Eye (tissue), 1 donor: ENCODE measurements at regions not wholly inside any gene's neighbourhood (a gene's known extent, or its start where the extent isn't known, plus 50 kb on each side); places are given as distances from the start of the nearest gene placed in this dataset.

Experiments used
- DNase-seq: peaks from one replicate; pipeline ENCODE4 v3.0.0-alpha.2; 2015

DNA sequence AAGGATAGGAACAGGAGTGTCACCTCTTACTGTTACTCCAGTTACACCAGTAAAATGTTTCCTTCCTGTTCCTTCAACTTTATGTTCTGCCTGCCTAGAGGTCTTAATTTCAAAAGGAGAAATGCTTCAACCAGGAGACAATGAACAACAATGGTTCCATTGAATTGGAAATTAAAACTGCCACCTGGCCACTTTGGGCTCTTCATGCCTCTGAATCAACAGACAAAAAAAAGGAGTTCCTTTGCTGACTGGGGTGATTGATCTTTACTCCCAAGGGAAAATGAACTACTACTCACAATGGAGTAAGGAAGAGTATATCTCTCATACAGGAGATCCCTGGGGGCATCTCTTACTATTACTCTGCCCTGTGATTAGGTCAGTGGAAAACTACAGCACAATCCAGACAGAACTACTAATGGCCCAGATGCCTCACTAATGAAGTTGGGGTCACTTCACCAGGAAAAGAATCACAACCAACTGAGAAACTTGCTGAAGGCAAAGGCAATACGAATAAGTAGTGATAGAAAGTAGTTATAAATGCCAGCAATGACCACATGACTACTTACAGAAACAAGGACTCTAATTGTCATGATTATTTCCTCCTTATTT, 76.6 kb upstream of the PRDX6 start:
- DNase-seq, result no peak

DNA sequence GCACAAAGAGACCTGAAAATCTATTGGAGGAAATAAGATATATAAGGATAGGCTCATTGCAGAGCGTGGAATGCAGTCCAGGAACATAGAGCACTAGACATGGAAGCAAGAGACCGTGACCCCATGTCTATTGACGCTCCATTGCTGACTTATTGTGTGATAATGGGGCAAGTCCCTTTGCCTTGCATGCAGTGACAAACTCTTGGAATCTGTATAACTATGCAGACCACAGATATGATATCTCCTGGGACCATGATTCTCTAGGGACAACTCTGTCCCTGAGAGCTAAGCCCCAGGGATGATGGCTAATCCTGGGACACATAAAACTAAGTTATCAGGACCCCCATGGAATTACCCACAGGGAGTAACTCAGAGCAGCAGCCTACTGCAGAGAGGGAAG, 73.1 kb upstream of the PRDX6 start:
- no peak for DNase-seq

DNA sequence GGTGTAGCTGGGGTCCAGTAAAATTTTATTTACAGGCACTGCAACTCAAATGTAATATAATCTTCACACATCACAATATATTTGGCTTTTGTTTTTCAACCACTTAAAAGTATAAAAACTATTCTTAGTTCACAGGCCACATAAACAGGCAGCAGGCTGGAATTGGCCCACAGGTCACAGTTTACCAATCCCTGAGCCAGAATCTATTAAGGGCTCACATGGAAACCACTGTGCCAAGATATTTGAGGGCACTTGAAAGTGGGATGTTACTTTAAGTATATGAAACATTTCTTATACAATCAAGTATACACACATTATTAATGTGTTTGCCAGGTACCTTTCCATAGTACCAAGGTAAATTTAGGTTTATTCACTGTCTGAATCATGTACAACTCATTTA, 71.9 kb upstream of the PRDX6 start:
- no peak for DNase-seq

DNA sequence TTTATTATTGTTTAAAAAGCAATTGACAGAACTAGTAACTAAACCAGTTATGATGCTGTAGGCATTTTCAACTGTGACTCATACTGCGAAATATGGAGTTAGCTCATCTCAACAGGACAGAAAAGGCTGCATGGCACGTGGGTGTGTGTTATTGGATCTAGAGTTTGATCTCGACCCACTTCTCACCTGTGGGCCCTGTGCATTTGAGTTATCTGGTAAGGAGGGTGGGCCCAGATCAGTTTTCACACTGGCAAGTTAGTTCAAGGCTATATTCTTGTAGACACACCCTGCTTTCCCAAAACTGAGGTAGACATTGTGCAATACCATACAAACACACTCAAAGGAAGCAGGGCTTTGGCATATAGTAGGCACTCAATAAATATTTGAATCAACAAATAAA, 71.3 kb upstream of the PRDX6 start:
- DNase-seq, result no peak

DNA sequence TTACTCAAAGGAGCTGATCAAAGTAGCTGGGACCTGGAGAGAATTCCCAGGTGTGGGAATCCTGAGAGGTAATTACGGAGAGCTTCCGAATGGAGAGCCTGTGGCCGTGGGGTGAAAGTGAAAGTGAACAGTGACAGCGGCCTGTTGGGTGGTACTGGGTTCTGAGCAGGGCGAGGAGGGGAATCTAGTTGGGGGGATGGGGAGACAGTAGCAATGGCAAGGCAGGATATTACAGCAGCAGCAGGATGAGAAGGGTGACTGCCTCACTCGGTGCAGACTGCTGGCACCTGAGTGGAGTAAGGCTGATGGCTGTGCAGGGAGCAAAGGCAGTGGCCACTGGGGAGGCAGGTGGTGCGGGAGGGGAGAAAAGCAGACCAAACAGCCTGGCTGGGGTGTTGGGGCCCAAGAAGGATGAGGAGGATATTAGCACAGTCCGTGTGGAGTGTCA, 70.3 kb upstream of the PRDX6 start:
- no peak for DNase-seq

DNA sequence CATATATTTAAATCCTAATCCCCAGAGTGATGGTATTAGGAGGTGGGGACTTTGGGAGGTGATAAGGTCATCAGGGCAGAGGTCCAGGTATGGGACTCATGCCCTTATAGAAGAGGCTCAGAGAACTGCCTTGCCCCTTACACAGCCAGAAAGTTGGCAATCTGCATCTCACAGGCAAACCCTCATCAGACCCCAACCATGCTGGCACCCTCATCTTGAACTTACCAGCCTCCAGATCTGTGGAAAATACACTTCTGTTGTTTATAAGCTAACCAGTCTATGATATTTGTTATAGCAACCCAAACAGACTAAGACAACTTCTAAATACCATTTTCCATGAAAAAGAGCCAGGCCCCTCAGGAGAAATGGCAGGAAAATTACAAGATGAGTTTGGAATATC, 69.3 kb upstream of the PRDX6 start:
- DNase-seq, result no peak

DNA sequence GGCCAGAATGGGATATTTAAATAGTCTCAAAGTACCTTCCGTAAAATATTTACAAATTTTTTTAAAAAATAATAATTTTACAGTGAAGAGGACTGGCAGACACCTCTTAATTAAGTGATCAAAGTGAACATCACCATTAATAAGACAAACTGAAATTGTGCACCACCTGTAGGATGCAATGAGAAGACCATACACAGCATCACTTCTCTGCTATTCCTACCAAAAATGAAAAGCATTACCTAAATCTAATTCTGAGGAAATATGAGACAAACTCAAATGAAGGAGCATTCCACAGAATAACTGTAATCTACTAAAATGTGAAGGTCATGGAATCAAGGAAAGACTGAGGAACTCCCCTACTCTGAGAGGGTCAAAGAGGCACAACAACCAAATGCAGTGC, 68.2 kb upstream of the PRDX6 start:
- DNase-seq, result no peak

DNA sequence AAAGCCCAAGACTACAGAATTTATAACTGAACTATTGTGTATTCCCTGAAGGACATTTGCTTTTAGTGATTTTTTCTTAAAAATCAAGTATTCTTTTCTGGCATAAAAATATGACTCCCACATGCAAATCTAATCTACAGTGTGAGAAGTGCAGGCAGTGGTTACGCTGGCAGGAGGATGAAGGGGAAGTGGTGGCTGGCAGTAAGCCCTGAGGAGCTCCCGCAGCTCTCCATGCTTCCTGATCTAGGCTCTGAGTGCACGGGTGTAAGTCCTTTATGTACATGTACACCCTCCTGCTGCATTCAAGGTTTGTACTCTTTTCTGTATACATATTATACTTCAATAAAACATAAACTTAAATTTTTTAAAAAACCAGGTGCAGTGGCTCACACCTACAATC, 67.5 kb upstream of the PRDX6 start:
- DNase-seq, result no peak

DNA sequence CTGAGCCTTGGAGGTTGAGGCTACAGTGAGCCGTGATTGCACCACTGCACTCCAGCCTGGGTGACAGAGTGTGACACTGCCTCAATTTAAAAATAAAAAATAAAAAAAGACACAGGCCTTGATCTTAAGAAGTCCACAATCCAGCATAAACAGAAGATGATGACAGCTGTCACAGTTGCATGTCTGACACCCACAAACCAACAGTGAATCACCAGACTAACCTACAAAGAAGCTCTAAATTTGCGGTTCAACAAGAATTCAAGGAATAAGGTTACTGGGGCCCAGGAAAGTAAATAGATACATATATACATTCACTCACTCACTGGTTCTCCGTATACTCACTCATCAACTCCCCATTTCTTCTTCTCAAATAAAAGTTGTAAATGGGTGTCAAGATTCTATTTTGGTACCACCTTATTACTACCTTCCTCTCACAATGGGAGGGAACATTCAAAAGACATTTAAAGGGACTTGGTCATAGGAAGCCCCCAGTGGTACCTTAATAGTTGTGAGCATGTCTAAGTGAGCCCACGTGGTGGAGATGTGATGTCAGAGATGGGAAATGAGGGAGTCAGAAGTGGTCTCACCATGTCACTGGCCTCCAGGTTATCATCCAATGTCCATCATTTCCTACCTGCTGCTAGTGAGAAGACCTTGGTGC, 66.9 kb upstream of the PRDX6 start:
- DNase-seq, result no peak

DNA sequence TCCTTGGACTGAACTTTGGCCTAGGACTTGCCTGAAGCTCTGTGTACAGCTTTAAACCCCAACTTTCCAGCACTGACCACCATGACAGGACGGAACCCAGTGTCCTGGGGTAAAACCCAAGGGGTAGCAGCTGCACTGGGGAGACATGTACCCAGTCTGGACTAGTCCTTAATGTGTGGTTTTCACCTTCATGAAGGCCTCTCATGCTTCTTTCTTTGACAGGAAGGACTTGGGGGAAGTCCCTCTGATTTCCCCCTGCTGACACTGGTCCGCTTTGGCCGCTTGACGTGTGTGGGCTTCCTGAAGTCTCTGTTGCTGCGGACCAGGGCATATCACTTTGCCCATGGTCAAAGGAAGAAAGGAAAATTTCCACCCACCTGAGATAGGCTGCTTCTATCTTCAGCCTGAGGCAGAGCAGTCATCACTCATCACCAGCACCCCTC, 66.3 kb upstream of the PRDX6 start:
- DNase-seq, result no peak

DNA sequence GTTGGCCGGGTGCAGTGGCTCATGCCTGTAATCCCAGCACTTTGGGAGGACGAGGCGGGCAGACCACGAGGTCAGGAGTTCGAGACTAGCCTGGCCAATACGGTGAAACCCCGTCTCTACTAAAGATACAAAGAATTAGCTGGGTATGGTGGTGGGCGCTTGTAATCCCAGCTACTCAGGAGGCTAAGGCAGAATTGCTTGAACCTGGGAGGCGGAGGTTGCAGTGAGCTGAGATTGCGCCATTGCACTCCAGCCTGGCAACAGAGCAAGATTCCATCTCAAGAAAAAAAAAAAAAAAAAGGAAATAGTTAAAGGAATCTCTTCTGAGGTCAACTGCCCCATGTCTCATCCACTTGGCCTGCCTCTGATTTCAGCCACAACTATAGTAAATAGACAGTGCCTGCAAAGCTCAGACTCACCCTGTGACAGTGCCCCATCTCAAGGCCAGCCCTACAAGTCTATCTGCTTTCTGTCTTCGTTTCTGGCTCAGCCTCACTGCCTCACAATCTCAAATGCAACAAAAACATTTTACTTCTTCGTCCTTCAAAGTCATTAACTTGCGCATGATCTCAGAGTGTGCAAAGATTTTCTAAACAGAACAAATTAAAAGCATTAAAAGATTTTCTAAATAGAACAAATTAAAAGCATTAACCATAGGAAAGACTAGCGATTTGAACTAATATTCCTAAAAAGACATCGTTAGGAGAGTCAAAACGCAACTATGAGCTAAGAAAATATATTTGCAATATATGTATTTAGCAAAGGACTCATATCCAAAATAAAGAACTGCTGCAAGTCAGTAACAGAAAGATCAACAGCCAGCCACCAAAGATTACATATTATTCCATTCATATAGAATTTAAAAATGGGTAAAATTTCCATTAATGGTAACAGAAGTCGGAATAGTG, 65.0 kb upstream of the PRDX6 start:
- no peak for DNase-seq

DNA sequence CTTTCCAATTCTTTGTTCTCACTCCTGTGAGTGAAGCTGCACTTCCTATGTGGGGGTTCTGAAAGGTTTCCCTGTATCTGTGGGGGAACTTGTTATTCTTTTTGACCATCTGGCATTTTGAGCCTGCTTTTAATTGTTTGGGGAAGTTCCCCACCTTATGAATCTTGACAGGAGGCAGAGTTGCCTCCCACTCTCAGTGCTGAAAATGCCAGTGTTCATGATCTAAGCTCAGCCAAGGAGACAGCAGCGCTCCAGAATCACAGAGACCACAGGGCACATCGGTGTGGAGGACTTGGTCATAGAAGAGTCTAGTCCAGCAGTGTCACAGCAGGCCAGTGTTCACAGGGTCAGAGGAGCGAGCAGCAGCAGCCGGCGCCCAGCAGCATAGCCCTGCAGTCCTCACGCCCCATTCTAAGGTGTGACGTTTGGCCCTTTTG, 63.8 kb upstream of the PRDX6 start:
- DNase-seq, result no peak

DNA sequence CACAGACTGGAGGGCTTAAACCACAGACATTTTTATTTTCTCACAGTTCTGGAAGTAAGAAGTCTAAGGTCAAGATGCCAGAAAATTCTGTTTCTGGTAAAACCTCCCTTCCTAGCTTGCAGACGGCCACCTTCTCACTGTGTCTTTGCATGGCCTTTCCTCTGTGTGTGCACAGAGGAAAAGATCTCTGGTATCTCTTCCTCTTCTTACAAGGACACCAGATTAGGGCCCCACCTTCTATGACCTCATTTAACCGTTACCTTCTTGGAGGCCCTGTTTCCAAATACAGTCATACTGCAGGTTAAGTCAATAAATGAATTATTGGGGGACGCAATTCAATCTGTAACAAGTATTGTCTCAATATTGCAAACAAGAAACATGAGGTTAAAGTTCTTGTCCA, 63.0 kb upstream of the PRDX6 start:
- no peak for DNase-seq

DNA sequence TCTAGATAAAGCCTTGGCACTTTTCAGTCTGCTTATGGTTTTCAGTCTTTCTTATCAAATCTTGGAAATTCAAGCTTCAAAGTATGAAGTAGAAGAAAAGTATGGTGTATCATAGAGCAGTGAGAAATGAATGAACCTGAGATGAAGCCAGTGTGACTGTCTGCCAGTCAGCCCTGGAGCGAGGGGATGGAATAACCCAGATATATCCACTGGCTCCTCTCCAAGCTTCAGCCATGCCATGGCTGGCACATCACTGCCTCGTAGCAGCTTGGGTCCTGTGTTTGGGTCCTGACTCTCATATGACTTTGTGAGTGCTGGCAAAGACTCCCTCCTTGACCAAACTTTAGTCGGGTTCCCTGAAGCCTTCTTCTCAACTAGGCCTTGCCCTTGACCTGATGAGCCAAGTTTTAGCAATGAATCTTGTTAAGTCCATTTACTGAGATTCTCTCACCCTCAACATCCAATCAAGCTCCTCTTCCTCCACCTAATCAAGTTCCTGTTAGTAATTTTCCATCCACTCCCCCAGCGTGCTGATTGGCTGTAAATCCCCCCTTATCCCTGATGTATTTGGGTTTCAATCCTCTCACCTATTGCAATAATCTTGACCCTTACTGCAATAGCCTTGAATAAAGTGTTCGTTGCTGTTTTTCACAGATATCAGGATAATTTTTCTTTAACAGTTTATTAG, 62.5 kb upstream of the PRDX6 start:
- no peak for DNase-seq

DNA sequence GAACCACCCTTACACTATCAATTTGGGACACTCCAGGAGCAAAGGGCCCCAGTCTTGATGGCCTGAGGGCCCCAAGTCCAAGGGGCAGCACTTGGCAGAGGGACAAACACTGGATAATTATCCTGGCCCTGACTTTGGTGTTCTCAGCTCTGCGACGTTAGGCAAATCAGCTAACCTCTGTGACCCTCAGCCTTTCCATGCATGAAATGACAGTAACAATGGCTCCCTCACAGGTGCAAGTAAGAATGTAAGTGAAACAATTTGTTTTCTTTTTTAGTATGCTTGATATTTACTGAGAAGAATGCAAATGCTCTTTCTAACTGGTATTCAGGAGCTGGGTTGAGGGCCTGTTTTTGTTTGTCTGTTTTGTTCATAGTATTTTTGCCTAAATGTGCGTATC, 61.6 kb upstream of the PRDX6 start:
- no peak for DNase-seq

DNA sequence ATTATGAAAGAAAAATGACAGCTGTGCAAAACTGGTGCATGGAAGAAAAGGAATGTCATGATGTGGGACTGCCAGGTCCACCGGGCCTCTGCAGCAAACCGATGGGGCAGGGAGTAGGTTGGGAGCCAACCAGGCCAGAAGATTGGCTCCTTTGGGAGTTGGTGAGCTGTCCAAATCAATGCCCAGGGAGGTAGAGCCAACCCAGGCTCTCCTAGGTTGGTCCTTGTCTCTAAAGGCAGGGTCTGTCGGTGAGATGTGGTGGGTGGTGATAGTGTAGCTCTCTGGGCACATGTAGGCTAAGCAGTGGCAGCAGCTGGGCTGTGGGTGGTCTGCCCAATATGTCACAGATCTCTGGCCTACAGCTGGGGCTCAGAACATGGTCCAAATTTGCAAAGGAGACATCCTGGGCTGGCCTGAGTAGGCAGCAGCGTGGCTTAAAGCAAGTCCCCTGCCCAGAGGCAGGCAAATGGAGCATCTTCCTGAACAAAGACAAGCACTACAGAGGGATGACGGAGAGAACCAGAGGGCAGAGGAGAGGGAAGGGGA, 61.2 kb upstream of the PRDX6 start:
- no peak for DNase-seq

DNA sequence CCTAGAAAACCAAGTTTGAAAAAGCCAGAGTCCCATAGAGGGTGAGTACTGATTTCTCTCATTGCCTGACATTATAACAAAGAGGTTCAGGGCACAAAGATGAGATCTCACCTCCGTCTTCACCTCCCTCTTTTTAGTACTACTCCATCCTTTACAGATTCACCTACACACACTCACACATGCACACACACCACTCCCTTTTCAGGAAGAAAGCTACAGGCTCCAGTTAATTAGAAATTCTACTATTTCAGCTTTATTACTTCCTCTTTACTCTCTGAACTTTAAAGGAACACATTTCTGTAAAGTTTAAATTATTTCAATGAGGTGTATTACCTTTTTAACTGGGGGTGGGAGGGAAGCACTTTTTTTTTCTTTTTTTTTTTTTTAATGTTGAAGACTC, 59.6 kb upstream of the PRDX6 start:
- DNase-seq, result no peak

DNA sequence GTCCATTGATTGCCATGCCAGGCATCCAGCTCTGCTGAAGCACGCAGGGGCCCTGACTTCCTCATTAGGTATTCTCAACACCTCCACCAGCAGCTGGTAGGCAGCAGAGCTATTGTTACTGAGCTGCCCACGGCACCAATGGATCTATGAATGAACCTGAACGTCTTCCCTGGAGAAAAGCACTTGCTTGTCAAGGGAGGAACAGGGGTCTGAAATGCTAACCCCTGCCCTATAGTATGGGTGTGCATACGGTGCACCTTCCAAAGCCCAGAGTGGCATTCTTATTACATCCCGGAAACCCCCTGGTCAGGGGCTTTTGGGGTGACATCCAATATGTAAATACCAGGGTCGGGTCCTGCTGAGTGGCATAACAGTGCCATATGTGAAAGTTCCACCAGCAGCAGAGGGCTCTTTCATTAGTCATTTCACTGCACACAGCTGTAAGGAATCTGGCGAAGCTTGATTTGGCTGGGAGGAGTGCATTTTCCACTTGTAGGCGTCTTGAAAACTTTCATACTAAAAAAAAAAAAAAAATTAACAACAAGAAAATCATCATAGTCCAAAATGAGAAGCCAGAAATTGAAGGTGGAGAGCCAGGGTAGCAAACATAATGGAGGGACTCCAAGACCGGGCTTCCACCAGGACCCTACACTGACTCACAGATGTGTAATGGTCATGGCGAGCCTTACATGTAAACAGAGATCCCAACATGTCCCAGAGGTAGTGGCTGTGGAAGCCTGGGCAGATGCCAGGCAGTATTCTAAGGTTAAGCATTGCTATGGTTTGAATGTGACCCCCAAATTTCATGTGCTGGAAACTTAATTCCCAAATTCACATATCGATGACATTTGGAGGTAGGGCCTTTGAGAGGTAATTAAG, 58.8 kb upstream of the PRDX6 start:
- no peak for DNase-seq

DNA sequence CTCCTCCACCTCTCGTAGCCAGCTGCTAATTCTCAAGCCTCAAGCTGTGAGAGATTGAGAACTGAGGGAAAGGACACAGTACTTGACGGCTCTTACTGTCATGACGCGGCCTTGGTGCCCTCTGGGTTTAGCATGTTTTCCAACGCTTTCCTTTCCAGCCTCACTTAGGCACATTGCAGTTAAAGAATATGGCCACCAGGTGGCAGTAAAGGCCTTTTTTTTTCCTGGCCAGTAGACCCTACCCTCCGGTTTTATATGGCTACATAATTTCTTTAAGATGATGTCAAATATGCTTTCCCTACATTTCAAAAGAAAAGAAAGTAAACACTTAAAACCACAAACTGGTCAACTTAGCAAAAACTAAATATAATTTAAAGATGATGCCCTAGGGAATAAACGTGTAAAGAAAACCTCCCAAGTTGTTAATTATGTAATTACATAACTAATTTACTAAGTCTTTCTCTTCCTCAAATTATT, 56.8 kb upstream of the PRDX6 start:
- DNase-seq, result peak; percentile 95

DNA sequence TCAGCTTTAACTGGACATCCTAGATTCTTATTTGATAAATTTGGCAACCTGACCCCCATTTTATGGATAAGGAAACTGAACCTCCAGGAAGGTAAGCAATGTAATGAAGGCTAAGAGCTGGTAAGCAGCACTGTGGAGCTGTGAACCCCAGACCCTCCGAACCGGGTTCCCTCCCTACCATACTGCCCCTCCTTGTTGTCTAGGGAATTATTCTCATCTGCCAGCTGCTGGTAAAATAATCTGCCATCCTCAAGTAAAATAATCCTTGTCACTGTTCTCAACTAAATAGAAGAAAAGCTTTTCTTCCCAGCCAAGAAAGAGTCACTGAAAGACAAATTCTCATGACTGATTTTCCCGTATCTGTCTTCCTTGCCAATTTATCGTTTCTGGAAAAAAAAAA, 55.8 kb upstream of the PRDX6 start:
- DNase-seq, result no peak

DNA sequence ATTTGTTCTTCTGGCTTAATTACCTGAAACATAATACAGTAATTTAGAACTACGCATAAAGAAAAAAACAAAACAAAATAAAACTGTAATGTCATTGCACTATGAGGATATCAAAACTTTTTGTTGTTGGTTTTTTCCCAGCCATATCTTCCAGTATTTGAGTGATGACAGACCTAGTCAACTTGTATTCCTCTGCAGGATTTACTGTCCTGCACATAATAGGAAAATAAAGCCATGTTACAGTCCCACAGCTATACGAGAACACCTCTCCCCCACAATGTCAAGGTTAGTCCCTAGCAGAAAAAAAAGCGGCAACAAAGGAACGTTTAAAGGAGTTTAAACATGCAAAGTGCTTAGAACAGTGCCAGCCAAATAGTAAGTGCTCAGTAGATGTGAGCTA, 55.3 kb upstream of the PRDX6 start:
- DNase-seq, result no peak

DNA sequence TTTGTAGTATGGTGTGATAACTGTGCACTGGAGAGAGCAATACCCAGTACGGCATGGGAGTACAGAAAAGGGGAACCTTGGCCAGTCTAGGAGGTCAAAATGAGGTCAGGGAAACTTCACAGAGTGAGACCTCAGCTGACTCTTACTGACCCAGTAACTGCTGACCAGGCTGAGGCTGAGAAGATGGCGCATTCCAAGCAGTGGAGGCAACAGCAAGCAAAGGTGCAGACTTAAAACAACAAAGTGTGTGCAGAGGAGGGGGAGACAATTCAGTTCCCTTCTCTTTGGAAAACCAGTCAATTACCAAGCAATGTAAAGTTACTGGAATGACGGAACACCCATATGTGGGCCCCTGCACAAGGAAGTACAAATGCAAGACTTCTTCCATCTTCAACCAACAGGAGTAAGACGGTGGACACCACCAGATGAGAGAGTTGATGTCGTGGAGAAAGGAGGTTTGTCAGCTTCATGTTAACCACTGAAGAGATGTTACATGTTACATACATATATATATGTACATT, 54.6 kb upstream of the PRDX6 start:
- DNase-seq, result no peak
